Neural progenitor cell (in vitro differentiated cells): ENCODE measurements at regions not wholly inside any gene's neighbourhood (a gene's known extent, or its start where the extent isn't known, plus 50 kb on each side); places are given as distances from the start of the nearest gene placed in this dataset.
"Not testable (repeated sequence)": the region's sequence is repeated elsewhere in the genome, so short reads cannot be mapped to it uniquely, and the experiment has no call there.

Source experiments
- DNase-seq: peaks from one replicate; pipeline ENCODE4 v3.0.0-alpha.2; 2016; ENCODE audit warnings: low spot score
- H2AFZ ChIP-seq: fragments of 200-600 bp; sonication (generic); replicated peaks from 2 replicates; pipeline ENCODE4 v1.6.1; 2016; ENCODE audit warnings: antibody characterized with exemption
- H3F3A ChIP-seq: fragments of 200-600 bp; sonication (generic); 2 replicates; pipeline ENCODE4 v1.6.1; 2016; ENCODE audit warnings: antibody characterized with exemption, low read depth
- H3K27ac ChIP-seq: fragments of 200-600 bp; sonication (generic); 2 replicates; pipeline ENCODE4 v1.5.1; 2016; ENCODE audit warnings: mild to moderate bottlenecking
- H3K27me3 ChIP-seq: fragments of 200-600 bp; sonication (generic); 2 replicates; pipeline ENCODE4 v1.6.1; 2016; ENCODE audit warnings: mild to moderate bottlenecking, moderate library complexity
- H3K36me3 ChIP-seq: fragments of 200-600 bp; sonication (generic); 2 replicates; pipeline ENCODE4 v1.5.1; 2016
- H3K4me1 ChIP-seq: fragments of 200-600 bp; sonication (generic); 2 replicates; pipeline ENCODE4 v1.6.1; 2016; ENCODE audit warnings: mixed run types
- H3K4me2 ChIP-seq: fragments of 200-600 bp; sonication (generic); 2 replicates; pipeline ENCODE4 v1.6.1; 2016
- H3K4me3 ChIP-seq: fragments of 200-600 bp; sonication (generic); 2 replicates; pipeline ENCODE4 v1.5.1; 2016
- H3K79me2 ChIP-seq: fragments of 200-600 bp; sonication (generic); 2 replicates; pipeline ENCODE4 v1.6.1; 2016; ENCODE audit warnings: low read depth
- H3K9ac ChIP-seq: fragments of 200-600 bp; sonication (generic); 2 replicates; pipeline ENCODE4 v1.6.1; 2016
- H3K9me3 ChIP-seq: fragments of 200-600 bp; sonication (generic); 2 replicates; pipeline ENCODE4 v1.5.1; 2016; ENCODE audit warnings: low read depth
- H4K20me1 ChIP-seq: fragments of 200-600 bp; sonication (generic); 2 replicates; pipeline ENCODE4 v1.6.1; 2016; ENCODE audit warnings: low read depth
- H3K27ac Mint-ChIP-seq: 3 replicates; pipeline ENCODE4 v1.8.0; 2021; ENCODE audit warnings: mixed read lengths
- H3K27me3 Mint-ChIP-seq: 2 replicates; pipeline ENCODE4 v1.8.0; 2022; ENCODE audit warnings: low read depth, mild to moderate bottlenecking, inconsistent platforms, moderate library complexity, mixed read lengths; ENCODE audit not compliant: insufficient read depth
- H3K36me3 Mint-ChIP-seq: 3 replicates; pipeline ENCODE4 v1.8.0; 2021; ENCODE audit warnings: mixed read lengths
- H3K4me1 Mint-ChIP-seq: 3 replicates; pipeline ENCODE4 v1.8.0; 2021; ENCODE audit warnings: mixed read lengths
- H3K4me3 Mint-ChIP-seq: 3 replicates; pipeline ENCODE4 v1.8.0; 2021; ENCODE audit warnings: mild to moderate bottlenecking, moderate library complexity, mixed read lengths
- H3K9me3 Mint-ChIP-seq: 3 replicates; pipeline ENCODE4 v1.8.0; 2020; ENCODE audit warnings: mixed read lengths
- CTCF ChIP-seq: fragments of 200-600 bp; sonication (generic); IDR thresholded peaks from 2 replicates; pipeline ENCODE4 v1.5.1; 2017; ENCODE audit warnings: antibody characterized with exemption, mild to moderate bottlenecking
- EZH2 ChIP-seq: fragments of 200-600 bp; sonication (generic); IDR thresholded peaks from 2 replicates; pipeline ENCODE4 v1.6.1; 2017; ENCODE audit warnings: antibody characterized with exemption, mild to moderate bottlenecking, moderate library complexity
- EZH2phosphoT487 ChIP-seq: fragments of 200-600 bp; sonication (generic); IDR thresholded peaks from 2 replicates; pipeline ENCODE4 v1.6.1; 2017; ENCODE audit warnings: antibody characterized with exemption

GRCh38 chr6:163861627-163862026 lies 447.1 kb downstream of the QKI start:
- no peak overlapping the region for H3K27ac Mint-ChIP-seq
- H3K27me3 Mint-ChIP-seq = no peaks in the 10 kb centered on the region
- H3K36me3 Mint-ChIP-seq = no peaks in the 10 kb centered on the region
- H3K9ac ChIP-seq = no peak overlapping the region
- H3K4me3 Mint-ChIP-seq = no peak overlapping the region
- H4K20me1 ChIP-seq = no peaks in the 10 kb centered on the region
- no peaks in the 10 kb centered on the region for H3K79me2 ChIP-seq
- H2AFZ ChIP-seq = no peak overlapping the region
- no peak for TF ChIP-seq EZH2phosphoT487
- no peak for TF ChIP-seq EZH2
- TF ChIP-seq CTCF = no peak
- no peak overlapping the region for H3K4me2 ChIP-seq
- peaks cover 8% of the 10 kb centered on the region for H3K9me3 Mint-ChIP-seq
- no peaks in the 10 kb centered on the region for H3F3A ChIP-seq
- H3K4me1 Mint-ChIP-seq = peaks cover 17% of the 10 kb centered on the region
- H3K27ac ChIP-seq = no peak overlapping the region
- H3K4me1 ChIP-seq = peaks cover 27% of the 10 kb centered on the region
- H3K36me3 ChIP-seq = no peaks in the 10 kb centered on the region
- no peaks in the 10 kb centered on the region for H3K9me3 ChIP-seq
- no peak for DNase-seq
- H3K4me3 ChIP-seq = no peak overlapping the region
- no peaks in the 10 kb centered on the region for H3K27me3 ChIP-seq

GRCh38 chr6:163860287-163861081 lies 446.0 kb downstream of the QKI start:
- H3K27me3 Mint-ChIP-seq = no peaks in the 10 kb centered on the region

GRCh38 chr6:163858870-163859269 lies 444.4 kb downstream of the QKI start:
- not testable (repeated sequence) for H3K36me3 ChIP-seq, H3F3A ChIP-seq, H3K9me3 ChIP-seq, H4K20me1 ChIP-seq, H3K9ac ChIP-seq, H3K4me3 ChIP-seq, H3K27ac ChIP-seq, H2AFZ ChIP-seq, H3K9me3 Mint-ChIP-seq, H3K4me2 ChIP-seq, H3K36me3 Mint-ChIP-seq, DNase-seq, H3K79me2 ChIP-seq, H3K27me3 Mint-ChIP-seq, H3K27ac Mint-ChIP-seq, H3K4me3 Mint-ChIP-seq, H3K27me3 ChIP-seq
- H3K4me1 ChIP-seq = peaks cover 24% of the 10 kb centered on the region
- H3K4me1 Mint-ChIP-seq = peaks cover 17% of the 10 kb centered on the region

More at GRCh38 chr6:163860287-163861081, 446.0 kb downstream of the QKI start:
- no peaks in the 10 kb centered on the region for H3K27me3 ChIP-seq
- H3K36me3 ChIP-seq = no peaks in the 10 kb centered on the region
- no peaks in the 10 kb centered on the region for H3F3A ChIP-seq
- peaks cover 8% of the 10 kb centered on the region for H3K9me3 Mint-ChIP-seq
- no peak overlapping the region for H3K27ac ChIP-seq
- no peak overlapping the region for H3K4me3 ChIP-seq
- H3K79me2 ChIP-seq = no peaks in the 10 kb centered on the region
- TF ChIP-seq EZH2 (no peak), EZH2phosphoT487 (no peak), CTCF (no peak)
- no peak overlapping the region for H3K4me2 ChIP-seq
- no peaks in the 10 kb centered on the region for H4K20me1 ChIP-seq
- H3K9ac ChIP-seq = no peak overlapping the region
- no peaks in the 10 kb centered on the region for H3K36me3 Mint-ChIP-seq
- H3K4me1 Mint-ChIP-seq = peaks cover 17% of the 10 kb centered on the region
- peaks cover 27% of the 10 kb centered on the region for H3K4me1 ChIP-seq
- no peaks in the 10 kb centered on the region for H3K9me3 ChIP-seq
- no peak overlapping the region for H3K4me3 Mint-ChIP-seq
- DNase-seq = no peak
- H3K27ac Mint-ChIP-seq = peak overlapping the region; percentile 82
- H2AFZ ChIP-seq = peak overlapping the region; percentile 77

GRCh38 chr6:163857421-163857820 lies 442.9 kb downstream of the QKI start:
- peaks cover 14% of the 10 kb centered on the region for H3K9me3 Mint-ChIP-seq
- H3K36me3 Mint-ChIP-seq = no peaks in the 10 kb centered on the region
- no peaks in the 10 kb centered on the region for H3K9me3 ChIP-seq
- H3K4me3 Mint-ChIP-seq = no peak overlapping the region
- H3K27me3 ChIP-seq = no peaks in the 10 kb centered on the region
- no peak overlapping the region for H2AFZ ChIP-seq
- no peaks in the 10 kb centered on the region for H3K36me3 ChIP-seq
- H3K4me1 Mint-ChIP-seq = peaks cover 9% of the 10 kb centered on the region
- no peak for TF ChIP-seq CTCF
- H3K79me2 ChIP-seq = no peaks in the 10 kb centered on the region
- no peak overlapping the region for H3K4me3 ChIP-seq
- peaks cover 13% of the 10 kb centered on the region for H3K4me1 ChIP-seq
- no peaks in the 10 kb centered on the region for H3F3A ChIP-seq
- H3K27me3 Mint-ChIP-seq = peaks cover 4% of the 10 kb centered on the region
- H4K20me1 ChIP-seq = no peaks in the 10 kb centered on the region
- no peak overlapping the region for H3K9ac ChIP-seq
- H3K27ac Mint-ChIP-seq = no peak overlapping the region
- no peak for DNase-seq
- no peak overlapping the region for H3K4me2 ChIP-seq
- H3K27ac ChIP-seq = no peak overlapping the region
